ENCODE measurements at regions not wholly inside any gene's neighbourhood (a gene's known extent, or its start where the extent isn't known, plus 50 kb on each side); places are given as distances from the start of the nearest gene placed in this dataset.

GRCh38 chr1:221419513-221420095 lies 322.3 kb downstream of the DUSP10 start:
- TF ChIP-seq POLR2A (IDR thresholded peaks at IDR 0.05) (no peak), CTCF (IDR thresholded peaks at IDR 0.05) (no peak)

Data from body of pancreas (tissue), 4 donors.